K562 (cell line): ENCODE measurements at regions not wholly inside any gene's neighbourhood (a gene's known extent, or its start where the extent isn't known, plus 50 kb on each side); places are given as distances from the start of the nearest gene placed in this dataset.

Experiments
- ATF1 ChIP-seq, 2 experiments: fragments of 450-650 bp in 1 of 2; IDR thresholded peaks; 2 replicates each; pipeline ENCODE4 v1.6.1; 2016; ENCODE audit warnings: missing compliant biosample characterization in 1 of 2, missing genetic modification characterization in 1 of 2
- CBX3 ChIP-seq, 2 experiments: IDR thresholded peaks; 1 replicate in 1 of 2; 2 replicates in 1 of 2; pipeline ENCODE4 v1.6.1; 2012; ENCODE audit warnings: inconsistent platforms in 2 of 2, low read length in 2 of 2, borderline replicate concordance in 1 of 2, control low read depth in 1 of 2
- CC2D1A ChIP-seq: fragments of 450-650 bp; IDR thresholded peaks from 2 replicates; pipeline ENCODE4 v1.6.1; 2017; ENCODE audit warnings: mild to moderate bottlenecking
- CCNT2 ChIP-seq: IDR thresholded peaks from 2 replicates; pipeline ENCODE4 v1.6.1; 2011; ENCODE audit warnings: borderline replicate concordance, low read depth, mild to moderate bottlenecking, moderate library complexity, mixed read lengths, low read length; ENCODE audit not compliant: insufficient read length; ENCODE audit errors: extremely low read depth
- CREB1 ChIP-seq, 2 experiments: sonication (generic) in 1 of 2; formaldehyde crosslinking in 1 of 2; IDR thresholded peaks; 2 replicates each; pipeline versions ENCODE4 v1.6.1 to v1.8.0; 2012 to 2022; ENCODE audit warnings: inconsistent platforms in 1 of 2, mild to moderate bottlenecking in 1 of 2, missing genetic modification reagents in 1 of 2, moderate library complexity in 1 of 2
- DDX20 ChIP-seq: fragments of 450-650 bp; IDR thresholded peaks from 2 replicates; pipeline ENCODE4 v1.6.1; 2016; ENCODE audit warnings: missing genetic modification characterization, low read depth, mild to moderate bottlenecking, missing compliant biosample characterization, moderate library complexity
- ETV1 ChIP-seq: fragments of 450-650 bp; conservative IDR thresholded peaks from 2 replicates; pipeline ENCODE4 v1.6.1; 2016; ENCODE audit warnings: missing genetic modification characterization, control low read depth, low read depth, missing compliant biosample characterization
- GATAD2B ChIP-seq: fragments of 450-650 bp; IDR thresholded peaks from 2 replicates; pipeline ENCODE4 v1.6.1; 2017; ENCODE audit warnings: mild to moderate bottlenecking, borderline replicate concordance
- HDAC3 ChIP-seq: fragments of 450-650 bp; IDR thresholded peaks from 2 replicates; pipeline ENCODE4 v1.6.1; 2018; ENCODE audit warnings: borderline replicate concordance, mild to moderate bottlenecking, moderate library complexity; ENCODE audit not compliant: partially characterized antibody
- HEY1 ChIP-seq: fragments of 250-450 bp; sonication (Bioruptor Pico); IDR thresholded peaks from 2 replicates; pipeline ENCODE4 v1.5.0; 2020; ENCODE audit warnings: mild to moderate bottlenecking, moderate library complexity, borderline replicate concordance
- NBN ChIP-seq: fragments of 450-650 bp; IDR thresholded peaks from 2 replicates; pipeline ENCODE4 v1.6.1; 2016; ENCODE audit warnings: low read depth, mild to moderate bottlenecking
- NCOA6 ChIP-seq: fragments of 450-650 bp; IDR thresholded peaks from 2 replicates; pipeline ENCODE4 v1.6.1; 2017; ENCODE audit warnings: mild to moderate bottlenecking
- NFIC ChIP-seq: fragments of 450-650 bp; IDR thresholded peaks from 2 replicates; pipeline ENCODE4 v1.6.1; 2017; ENCODE audit warnings: mild to moderate bottlenecking, inconsistent platforms
- NONO ChIP-seq, 2 experiments: fragments of 200-400 bp in 1 of 2; fragments of 450-650 bp in 1 of 2; formaldehyde crosslinking in 1 of 2; IDR thresholded peaks; 2 replicates each; pipeline ENCODE4 v1.6.1; 2017; ENCODE audit warnings: low read depth in 2 of 2, mild to moderate bottlenecking in 2 of 2, moderate library complexity in 2 of 2, low read length in 1 of 2
- RAD21 ChIP-seq, 2 experiments: fragments of 250-450 bp in 1 of 2; fragments of 450-650 bp in 1 of 2; sonication (Bioruptor Pico) in 1 of 2; formaldehyde crosslinking in 1 of 2; IDR thresholded peaks in 1 of 2; conservative IDR thresholded peaks in 1 of 2; 2 replicates each; pipeline versions ENCODE4 v1.4.0 to v1.8.0; 2020 to 2022; ENCODE audit warnings: mild to moderate bottlenecking in 2 of 2, moderate library complexity in 1 of 2
- RCOR1 ChIP-seq, 2 experiments: IDR thresholded peaks; 2 replicates each; pipeline ENCODE4 v1.6.1; 2012; ENCODE audit warnings: low read depth in 2 of 2, low read length in 2 of 2, borderline replicate concordance in 1 of 2, improper control_type of control experiment in 1 of 2
- RFX7 ChIP-seq: fragments of 250-450 bp; sonication (Bioruptor Pico); IDR thresholded peaks from 2 replicates; pipeline ENCODE4 v1.5.1; 2021; ENCODE audit warnings: mild to moderate bottlenecking
- SRSF9 ChIP-seq: fragments of 200-400 bp; formaldehyde crosslinking; IDR thresholded peaks from 2 replicates; pipeline ENCODE4 v1.6.1; 2017; ENCODE audit warnings: low read depth, low read length, borderline replicate concordance
- TEAD1 ChIP-seq, 2 experiments: fragments of 450-650 bp in 1 of 2; sonication (generic) in 1 of 2; formaldehyde crosslinking; IDR thresholded peaks; 2 replicates each; pipeline versions ENCODE4 v1.4.0 to v1.8.0; 2020 to 2022; ENCODE audit warnings: mild to moderate bottlenecking in 2 of 2, missing genetic modification reagents in 1 of 2
- ZFX ChIP-seq: sonication (generic); formaldehyde crosslinking; IDR thresholded peaks from 2 replicates; pipeline ENCODE4 v1.8.0; 2022; ENCODE audit warnings: mild to moderate bottlenecking, missing genetic modification reagents, moderate library complexity
- ZNF274 ChIP-seq: IDR thresholded peaks from 2 replicates; pipeline ENCODE4 v1.6.1; 2011; ENCODE audit warnings: low read depth, mild to moderate bottlenecking, low read length, moderate library complexity, borderline replicate concordance
- TF ChIP-seq, protein P1 (sequence below): fragments of 200-800 bp; sonication (Bioruptor generic); IDR thresholded peaks from 2 replicates; pipeline ENCODE4 v1.6.1; 2017; ENCODE audit warnings: missing genetic modification characterization, missing compliant biosample characterization
- TF ChIP-seq, protein P2 (sequence below): fragments of 450-650 bp; IDR thresholded peaks from 2 replicates; pipeline ENCODE4 v1.6.1; 2018; ENCODE audit not compliant: partially characterized antibody

DNA sequence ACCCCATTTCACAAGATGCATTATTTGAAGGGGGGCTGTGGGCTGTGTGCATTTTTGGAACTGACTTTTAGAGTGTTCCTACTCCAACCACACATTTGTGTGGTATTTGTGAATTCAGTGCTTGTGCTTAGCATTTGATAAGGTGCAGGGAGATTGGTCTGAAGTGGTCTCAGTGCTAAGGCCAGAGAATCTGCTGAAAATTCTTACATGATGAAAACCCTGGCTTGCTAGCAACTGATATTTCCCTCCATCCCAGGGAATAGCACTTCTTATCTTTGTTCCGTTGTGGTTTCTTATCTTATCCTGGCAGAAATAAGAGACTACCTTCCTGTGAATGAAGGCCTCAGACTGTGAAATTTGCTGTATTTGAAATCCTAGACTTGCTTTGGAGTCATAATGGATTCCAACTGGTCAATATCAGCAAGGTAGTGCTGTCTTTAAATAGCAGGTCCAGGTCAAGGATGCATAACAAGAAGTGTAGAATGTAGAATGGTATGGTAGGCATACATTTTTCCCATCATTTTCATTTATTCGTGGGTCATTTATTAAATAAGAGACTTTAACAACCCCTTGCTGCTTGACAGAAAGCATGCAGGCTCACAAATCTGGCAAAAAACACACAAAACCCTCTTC, 986.9 kb downstream of the REEP3 start (continued):
- TF ChIP-seq NBN (peak; percentile 89; the same call in 1 of the 2 replicates), CC2D1A (peak; percentile 86), NFIC (peak; percentile 80), NCOA6 (no peak), ZFX (peak; percentile 62), DDX20 (tag) (0 out of 2 replicates have a peak, but pooled peaks have one; percentile 11), HEY1 (CRISPR knock-in tag) (peak; percentile 87), ETV1 (tag) (peak; percentile 100), SRSF9 (no peak), NONO (IDR thresholded peaks at IDR 0.05; ENCODE audit: low read depth in 2 of 2, low read length in 1 of 2) (peak in 1 of 2 experiments; percentile 73; a peak in 1 of 4 replicates), CREB1 (IDR thresholded peaks at IDR 0.05) (peak; percentile 54; the same call in 1 of the 2 replicates), CREB1 (CRISPR knock-in tag; IDR thresholded peaks at IDR 0.05) (no peak), RAD21 (CRISPR knock-in tag; conservative IDR thresholded peaks at IDR 0.05 in 1 of 2, IDR thresholded peaks at IDR 0.05 in 1 of 2) (peak; percentile 14 to 37; a peak in 2 of 4 replicates), TEAD1 (CRISPR knock-in tag; IDR thresholded peaks at IDR 0.05) (peak in 1 of 2 experiments; percentile 91; a peak in 2 of 4 replicates), GATAD2B (peak; percentile 93), RCOR1 (IDR thresholded peaks at IDR 0.05; ENCODE audit: borderline replicate concordance in 1 of 2, low read depth in 2 of 2, low read length in 2 of 2) (peak; percentile 80 to 96), CCNT2 (peak; percentile 98), ATF1 (CRISPR knock-in tag; IDR thresholded peaks at IDR 0.05) (no peak), ATF1 (tag; IDR thresholded peaks at IDR 0.05) (peak; percentile 26; the same call in 1 of the 2 replicates), HDAC3 (peak; percentile 85), ZNF274 (no peak), RFX7 (CRISPR knock-in tag) (no peak), CBX3 (IDR thresholded peaks at IDR 0.05; ENCODE audit: borderline replicate concordance in 1 of 2, low read length in 2 of 2) (0 out of 3 replicates have a peak, but pooled peaks of 1 of the 2 experiments have one; percentile 81)
- TF ChIP-seq, protein P1, sequence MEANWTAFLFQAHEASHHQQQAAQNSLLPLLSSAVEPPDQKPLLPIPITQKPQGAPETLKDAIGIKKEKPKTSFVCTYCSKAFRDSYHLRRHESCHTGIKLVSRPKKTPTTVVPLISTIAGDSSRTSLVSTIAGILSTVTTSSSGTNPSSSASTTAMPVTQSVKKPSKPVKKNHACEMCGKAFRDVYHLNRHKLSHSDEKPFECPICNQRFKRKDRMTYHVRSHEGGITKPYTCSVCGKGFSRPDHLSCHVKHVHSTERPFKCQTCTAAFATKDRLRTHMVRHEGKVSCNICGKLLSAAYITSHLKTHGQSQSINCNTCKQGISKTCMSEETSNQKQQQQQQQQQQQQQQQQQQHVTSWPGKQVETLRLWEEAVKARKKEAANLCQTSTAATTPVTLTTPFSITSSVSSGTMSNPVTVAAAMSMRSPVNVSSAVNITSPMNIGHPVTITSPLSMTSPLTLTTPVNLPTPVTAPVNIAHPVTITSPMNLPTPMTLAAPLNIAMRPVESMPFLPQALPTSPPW (CRISPR knock-in tag), result peak; percentile 84
- TF ChIP-seq, protein P2, sequence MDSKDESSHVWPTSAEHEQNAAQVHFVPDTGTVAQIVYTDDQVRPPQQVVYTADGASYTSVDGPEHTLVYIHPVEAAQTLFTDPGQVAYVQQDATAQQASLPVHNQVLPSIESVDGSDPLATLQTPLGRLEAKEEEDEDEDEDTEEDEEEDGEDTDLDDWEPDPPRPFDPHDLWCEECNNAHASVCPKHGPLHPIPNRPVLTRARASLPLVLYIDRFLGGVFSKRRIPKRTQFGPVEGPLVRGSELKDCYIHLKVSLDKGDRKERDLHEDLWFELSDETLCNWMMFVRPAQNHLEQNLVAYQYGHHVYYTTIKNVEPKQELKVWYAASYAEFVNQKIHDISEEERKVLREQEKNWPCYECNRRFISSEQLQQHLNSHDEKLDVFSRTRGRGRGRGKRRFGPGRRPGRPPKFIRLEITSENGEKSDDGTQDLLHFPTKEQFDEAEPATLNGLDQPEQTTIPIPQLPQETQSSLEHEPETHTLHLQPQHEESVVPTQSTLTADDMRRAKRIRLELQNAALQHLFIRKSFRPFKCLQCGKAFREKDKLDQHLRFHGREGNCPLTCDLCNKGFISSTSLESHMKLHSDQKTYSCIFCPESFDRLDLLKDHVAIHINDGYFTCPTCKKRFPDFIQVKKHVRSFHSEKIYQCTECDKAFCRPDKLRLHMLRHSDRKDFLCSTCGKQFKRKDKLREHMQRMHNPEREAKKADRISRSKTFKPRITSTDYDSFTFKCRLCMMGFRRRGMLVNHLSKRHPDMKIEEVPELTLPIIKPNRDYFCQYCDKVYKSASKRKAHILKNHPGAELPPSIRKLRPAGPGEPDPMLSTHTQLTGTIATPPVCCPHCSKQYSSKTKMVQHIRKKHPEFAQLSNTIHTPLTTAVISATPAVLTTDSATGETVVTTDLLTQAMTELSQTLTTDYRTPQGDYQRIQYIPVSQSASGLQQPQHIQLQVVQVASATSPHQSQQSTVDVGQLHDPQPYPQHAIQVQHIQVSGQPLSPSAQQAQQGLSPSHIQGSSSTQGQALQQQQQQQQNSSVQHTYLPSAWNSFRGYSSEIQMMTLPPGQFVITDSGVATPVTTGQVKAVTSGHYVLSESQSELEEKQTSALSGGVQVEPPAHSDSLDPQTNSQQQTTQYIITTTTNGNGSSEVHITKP, result peak; percentile 64
